GM13977 (cell line): ENCODE measurements at regions not wholly inside any gene's neighbourhood (a gene's known extent, or its start where the extent isn't known, plus 50 kb on each side); places are given as distances from the start of the nearest gene placed in this dataset.

Experiments
- DNase-seq: peaks from one replicate; pipeline ENCODE4 v3.0.0; 2012; ENCODE audit warnings: low spot score
- CTCF ChIP-seq: IDR thresholded peaks from 2 replicates; pipeline ENCODE4 v1.5.1; 2012; ENCODE audit warnings: mild to moderate bottlenecking, control low read depth; ENCODE audit not compliant: insufficient read depth; ENCODE audit errors: extremely low read depth, missing control alignments
- in situ Hi-C: fragments of 300-500 bp; cut with MboI; formaldehyde crosslinking; loops from one replicate; pipeline ENCODE4 v1.12.0; 2022; ENCODE audit warnings: low sequenced_read_pairs, low pct_unique_long_range_greater_than_20kb, mixed read lengths, inconsistent platforms; ENCODE audit not compliant: unreplicated experiment

GRCh38 chr21:24179110-24179509, 1428.2 kb downstream of the MRPL39 start:
- DNase-seq = no peak
- in situ Hi-C loops = no loop called here
- TF ChIP-seq CTCF = no peak

DNA sequence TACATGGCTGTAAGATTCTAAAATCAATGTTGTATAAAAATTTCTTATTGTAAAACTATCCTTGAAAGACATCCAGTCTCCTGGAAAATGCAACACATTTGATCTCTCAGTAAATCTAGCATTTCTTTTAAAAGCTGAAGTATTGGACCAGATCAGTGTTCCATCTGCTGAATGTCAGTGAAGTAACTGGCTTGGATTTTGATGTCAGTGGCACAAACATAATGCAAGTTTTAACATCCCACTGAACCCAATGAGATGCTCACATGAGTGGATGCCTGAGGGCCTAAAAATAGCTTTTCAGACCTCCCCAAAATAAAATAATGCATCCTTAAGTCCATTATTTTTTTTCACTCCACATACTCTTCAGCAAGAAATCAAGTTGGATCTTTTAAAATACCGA, 1432.2 kb downstream of the MRPL39 start:
- DNase-seq = no peak
- no peak for TF ChIP-seq CTCF
- in situ Hi-C loops = no loop called here

- in situ Hi-C loops = no loop called here
- TF ChIP-seq CTCF = no peak
- DNase-seq = no peak
These were observed 1435.5 kb downstream of the MRPL39 start for GRCh38 chr21:24171736-24172135.

GRCh38 chr21:24163539-24163938, 1443.7 kb downstream of the MRPL39 start:
- in situ Hi-C loops = no loop called here
- TF ChIP-seq CTCF = no peak
- DNase-seq = no peak

GRCh38 chr21:24160528-24160927, 1446.8 kb downstream of the MRPL39 start:
- DNase-seq = no peak
- in situ Hi-C loops = no loop called here
- TF ChIP-seq CTCF = no peak

GRCh38 chr21:24153137-24153536, 1454.1 kb downstream of the MRPL39 start:
- no peak for TF ChIP-seq CTCF
- no peak for DNase-seq
- in situ Hi-C loops = no loop called here

DNA sequence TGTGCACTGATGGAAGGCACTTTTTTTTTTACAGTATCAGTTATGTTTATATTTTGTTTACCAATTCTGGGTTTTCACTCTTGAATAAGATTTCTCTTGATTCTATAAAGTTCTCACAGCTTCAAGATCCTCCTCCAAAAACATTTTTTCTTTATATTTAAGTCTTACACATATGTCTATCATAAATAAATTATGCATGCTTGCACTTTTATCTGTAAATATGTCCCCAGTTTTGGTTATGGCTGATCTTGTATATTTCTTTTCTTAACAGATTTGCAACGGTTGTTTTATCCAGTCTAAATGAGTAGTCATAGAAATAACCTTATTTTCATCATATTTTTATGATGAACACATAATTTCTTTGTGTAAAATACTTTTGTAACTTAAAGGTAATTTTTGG, 1456.5 kb downstream of the MRPL39 start:
- TF ChIP-seq CTCF = no peak
- no peak for DNase-seq
- in situ Hi-C loops = no loop called here
